CD4-positive, alpha-beta T cell (primary cell): ENCODE measurements at regions not wholly inside any gene's neighbourhood (a gene's known extent, or its start where the extent isn't known, plus 50 kb on each side); places are given as distances from the start of the nearest gene placed in this dataset.

Source experiments
- ATAC-seq: fragments of 200-7000 bp; cut with Tn5 transposase; one replicate; pipeline ENCODE4 v1.10.0; 2022; ENCODE audit warnings: mild to moderate bottlenecking; ENCODE audit not compliant: poor library complexity
- CTCF ChIA-PET: fragments of 350-600 bp; sonication (Branson Sonifier 250); formaldehyde crosslinking; loops from one replicate; lab custom pipeline; 2021; ENCODE audit warnings: antibody characterized with exemption, inconsistent platforms; lab: Charles Lee
- POLR2A ChIA-PET: fragments of 350-600 bp; sonication (Branson Sonifier 250); formaldehyde crosslinking; loops from one replicate; lab custom pipeline; 2021; ENCODE audit warnings: antibody characterized with exemption, inconsistent platforms; lab: Charles Lee
- DNase-seq, 14 experiments: peaks; one replicate each; pipeline ENCODE4 v3.0.0-alpha.2; 2013 to 2020; ENCODE audit warnings: mixed read lengths in 2 of 14
- H3K27ac ChIP-seq, 2 donors: one replicate each; pipeline versions ENCODE4 v1.5.1 to v1.7.0; 2013; ENCODE audit warnings: low read length in 2 of 2, low read depth in 1 of 2, mild to moderate bottlenecking in 1 of 2
- H3K27me3 ChIP-seq, 2 experiments: 1 replicate in 1 of 2; 2 replicates in 1 of 2; pipeline versions ENCODE4 v1.6.1 to v1.7.0; 2013; ENCODE audit warnings: low read length in 2 of 2, control low read depth in 1 of 2, mild to moderate bottlenecking in 1 of 2, moderate library complexity in 1 of 2; ENCODE audit not compliant: insufficient read depth in 2 of 2, control insufficient read depth in 1 of 2
- H3K36me3 ChIP-seq: one replicate; pipeline ENCODE4 v1.6.1; 2013; ENCODE audit warnings: low read length, control low read depth; ENCODE audit not compliant: insufficient read depth
- H3K4me1 ChIP-seq: one replicate; pipeline ENCODE4 v1.6.1; 2013; ENCODE audit warnings: low read length, control low read depth; ENCODE audit not compliant: insufficient read depth
- H3K4me3 ChIP-seq: one replicate; pipeline ENCODE4 v1.5.1; 2013; ENCODE audit warnings: mild to moderate bottlenecking, low read length, moderate library complexity
- H3K9me3 ChIP-seq, 2 experiments: 1 replicate in 1 of 2; 2 replicates in 1 of 2; pipeline versions ENCODE4 v1.6.1 to v1.7.0; 2013; ENCODE audit warnings: low read length in 2 of 2, mild to moderate bottlenecking in 2 of 2, control low read depth in 1 of 2, moderate library complexity in 1 of 2; ENCODE audit not compliant: control insufficient read depth in 1 of 2, insufficient read depth in 1 of 2
- H3K27ac Mint-ChIP-seq: one replicate; pipeline ENCODE4 v1.8.0; 2020; ENCODE audit warnings: mixed read lengths
- H3K27me3 Mint-ChIP-seq: one replicate; pipeline ENCODE4 v1.8.0; 2021; ENCODE audit warnings: mixed read lengths
- H3K36me3 Mint-ChIP-seq: one replicate; pipeline ENCODE4 v1.8.0; 2021; ENCODE audit warnings: low read depth, mixed read lengths
- H3K4me1 Mint-ChIP-seq: one replicate; pipeline ENCODE4 v1.8.0; 2021; ENCODE audit warnings: low read depth, mixed read lengths
- H3K4me3 Mint-ChIP-seq: one replicate; pipeline ENCODE4 v1.8.0; 2020; ENCODE audit warnings: mild to moderate bottlenecking, mixed read lengths
- H3K9me3 Mint-ChIP-seq: one replicate; pipeline ENCODE4 v1.8.0; 2020; ENCODE audit warnings: mixed read lengths
- intact Hi-C, 2 experiments: fragments of 100-400 bp; cut with DNase I in 1 of 2; cut with micrococcal nuclease in 1 of 2; formaldehyde crosslinking; loops; one replicate each; pipeline versions ENCODE4 v1.15.1 to v1.9.0; 2023 to 2025; cut with DNase I, micrococcal nuclease
- TF ChIP-seq, protein P1 (sequence below): fragments of 200-600 bp; IDR thresholded peaks from one replicate; pipeline ENCODE4 v1.8.0; 2022; ENCODE audit warnings: antibody characterized with exemption, mild to moderate bottlenecking

DNA sequence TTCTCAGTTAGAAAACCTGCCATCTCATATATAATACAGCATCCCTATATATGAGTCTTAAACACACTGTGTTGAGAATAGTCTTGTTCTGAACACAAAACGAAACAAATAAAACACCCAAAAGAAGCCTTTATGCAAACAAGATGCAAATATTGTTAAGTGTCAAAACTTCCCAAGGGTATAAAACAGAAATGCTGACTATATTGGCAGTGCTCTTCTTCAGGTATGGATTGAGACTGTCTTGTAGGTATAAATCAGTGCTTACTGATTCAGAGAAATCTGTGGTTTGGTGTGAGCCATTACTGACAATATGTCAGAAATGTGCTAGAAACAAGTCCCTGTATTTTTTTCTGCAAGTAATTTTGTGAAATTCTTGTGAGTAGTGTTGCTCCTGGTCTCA lies 82.8 kb upstream of the CTSO start:
- Histone ChIP-seq H3K4me3 (no peak overlapping the region), H3K36me3 (no peaks in the 10 kb centered on the region), H3K27me3 (no peaks in the 10 kb centered on the region), H3K4me1 (no peaks in the 10 kb centered on the region), H3K9me3 (no peaks in the 10 kb centered on the region), H3K27ac (no peak overlapping the region)
- H3K9me3 Mint-ChIP-seq = peaks cover 4% of the 10 kb centered on the region
- no peak for DNase-seq
- TF ChIP-seq, protein P1, sequence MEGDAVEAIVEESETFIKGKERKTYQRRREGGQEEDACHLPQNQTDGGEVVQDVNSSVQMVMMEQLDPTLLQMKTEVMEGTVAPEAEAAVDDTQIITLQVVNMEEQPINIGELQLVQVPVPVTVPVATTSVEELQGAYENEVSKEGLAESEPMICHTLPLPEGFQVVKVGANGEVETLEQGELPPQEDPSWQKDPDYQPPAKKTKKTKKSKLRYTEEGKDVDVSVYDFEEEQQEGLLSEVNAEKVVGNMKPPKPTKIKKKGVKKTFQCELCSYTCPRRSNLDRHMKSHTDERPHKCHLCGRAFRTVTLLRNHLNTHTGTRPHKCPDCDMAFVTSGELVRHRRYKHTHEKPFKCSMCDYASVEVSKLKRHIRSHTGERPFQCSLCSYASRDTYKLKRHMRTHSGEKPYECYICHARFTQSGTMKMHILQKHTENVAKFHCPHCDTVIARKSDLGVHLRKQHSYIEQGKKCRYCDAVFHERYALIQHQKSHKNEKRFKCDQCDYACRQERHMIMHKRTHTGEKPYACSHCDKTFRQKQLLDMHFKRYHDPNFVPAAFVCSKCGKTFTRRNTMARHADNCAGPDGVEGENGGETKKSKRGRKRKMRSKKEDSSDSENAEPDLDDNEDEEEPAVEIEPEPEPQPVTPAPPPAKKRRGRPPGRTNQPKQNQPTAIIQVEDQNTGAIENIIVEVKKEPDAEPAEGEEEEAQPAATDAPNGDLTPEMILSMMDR = no peak
- no peak overlapping the region for H3K4me3 Mint-ChIP-seq
- H3K36me3 Mint-ChIP-seq = no peaks in the 10 kb centered on the region
- H3K27me3 Mint-ChIP-seq = peaks cover 4% of the 10 kb centered on the region
- POLR2A ChIA-PET = no interaction called here
- ATAC-seq = no peak
- H3K4me1 Mint-ChIP-seq = no peaks in the 10 kb centered on the region
- H3K27ac Mint-ChIP-seq = no peak overlapping the region
- CTCF ChIA-PET = no interaction called here
- intact Hi-C loops = no loop called here

DNA sequence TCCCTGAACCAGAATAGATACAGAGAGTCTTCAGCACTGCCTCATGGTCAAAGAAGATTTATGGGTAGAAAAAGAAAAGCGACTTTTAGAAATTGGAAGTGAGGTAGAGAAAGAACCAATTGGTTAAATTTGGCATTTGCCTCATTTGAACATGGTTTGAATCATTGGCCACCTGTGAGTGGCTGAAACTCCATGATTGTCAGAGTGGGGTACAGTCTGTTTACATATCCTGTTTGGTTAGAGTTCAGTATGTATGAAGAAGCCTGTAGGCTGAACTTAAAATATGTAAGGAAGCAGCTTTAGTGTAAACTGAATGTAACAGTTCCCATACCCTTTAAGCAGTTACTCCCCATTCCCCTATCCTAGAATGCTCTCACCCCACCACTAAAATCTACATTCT lies 76.0 kb upstream of the CTSO start:
- H3K4me3 Mint-ChIP-seq = no peak overlapping the region
- DNase-seq = no peak
- peaks cover 2% of the 10 kb centered on the region for H3K9me3 Mint-ChIP-seq
- Histone ChIP-seq H3K27me3 (no peaks in the 10 kb centered on the region), H3K27ac (no peak overlapping the region), H3K4me3 (no peak overlapping the region), H3K36me3 (no peaks in the 10 kb centered on the region), H3K9me3 (no peaks in the 10 kb centered on the region), H3K4me1 (no peaks in the 10 kb centered on the region)
- TF ChIP-seq, protein P1 = no peak
- no peak for ATAC-seq
- H3K27ac Mint-ChIP-seq = no peak overlapping the region
- H3K27me3 Mint-ChIP-seq = no peaks in the 10 kb centered on the region
- POLR2A ChIA-PET = no interaction called here
- CTCF ChIA-PET = no interaction called here
- H3K36me3 Mint-ChIP-seq = no peaks in the 10 kb centered on the region
- intact Hi-C loops = no loop called here
- no peaks in the 10 kb centered on the region for H3K4me1 Mint-ChIP-seq

DNA sequence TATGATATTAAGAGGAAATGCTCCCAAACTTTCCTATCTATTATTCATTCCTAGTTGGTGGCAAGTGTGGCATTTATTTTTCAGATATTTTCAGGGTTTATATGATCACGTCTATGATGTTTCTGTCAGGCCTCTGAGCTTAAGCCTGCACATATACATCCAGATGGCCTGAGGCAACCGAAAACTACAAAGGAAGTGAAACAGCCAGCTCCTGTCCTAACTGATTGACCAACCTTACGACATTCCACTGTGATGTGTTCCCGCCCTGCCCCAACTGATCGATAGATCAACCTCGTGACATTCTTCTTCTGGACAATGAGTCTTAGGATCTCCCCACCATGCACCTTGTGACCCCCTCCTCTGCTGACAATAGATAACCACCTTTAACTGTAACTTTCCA lies 67.6 kb upstream of the CTSO start:
- H3K4me1 ChIP-seq = no peaks in the 10 kb centered on the region
- no peak for ATAC-seq
- no peaks in the 10 kb centered on the region for H3K36me3 ChIP-seq
- no peak for DNase-seq
- no peaks in the 10 kb centered on the region for H3K4me1 Mint-ChIP-seq
- H3K27ac Mint-ChIP-seq = no peak overlapping the region
- intact Hi-C loops = no loop called here
- no peaks in the 10 kb centered on the region for H3K9me3 Mint-ChIP-seq
- TF ChIP-seq, protein P1 = no peak
- no peak overlapping the region for H3K4me3 Mint-ChIP-seq
- H3K27ac ChIP-seq = no peak overlapping the region
- no peaks in the 10 kb centered on the region for H3K27me3 Mint-ChIP-seq
- no peaks in the 10 kb centered on the region for H3K36me3 Mint-ChIP-seq
- H3K9me3 ChIP-seq = no peaks in the 10 kb centered on the region
- CTCF ChIA-PET = no interaction called here
- H3K4me3 ChIP-seq = no peak overlapping the region
- POLR2A ChIA-PET = no interaction called here
- H3K27me3 ChIP-seq = no peaks in the 10 kb centered on the region
